ENCODE measurements at regions not wholly inside any gene's neighbourhood (a gene's known extent, or its start where the extent isn't known, plus 50 kb on each side); places are given as distances from the start of the nearest gene placed in this dataset.

DNA sequence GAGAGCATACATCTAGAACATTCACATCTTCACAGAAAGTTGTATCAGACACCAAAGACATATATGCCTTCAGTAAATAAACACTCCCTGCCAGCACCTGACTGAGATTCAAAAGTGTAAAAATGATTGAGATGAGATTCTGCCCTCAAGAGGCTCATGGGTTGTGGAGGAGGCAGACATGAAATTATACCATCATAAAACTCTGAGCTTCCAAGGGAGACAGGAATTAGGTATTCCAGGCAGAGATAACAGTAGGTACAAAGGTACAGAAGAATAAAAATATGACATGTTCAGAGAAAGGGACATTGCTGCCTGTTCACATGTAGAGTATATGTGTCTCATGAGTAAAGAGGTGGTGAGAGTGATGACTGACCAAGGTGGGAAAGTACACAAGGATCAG lies 322.3 kb downstream of the OSR1 start:
- no peak overlapping the region for H4K5ac ChIP-seq (ENCODE audit: low read depth, low read length)
- no peak overlapping the region for H3K9ac ChIP-seq (ENCODE audit: low read depth, low read length)
- no peak overlapping the region for H2AFZ ChIP-seq (replicated peaks; ENCODE audit: low read length, poor library complexity)
- intact Hi-C loops (cut with micrococcal nuclease) (no loop called here), dilution Hi-C loops (cut with HindIII; ENCODE audit: low sequenced_read_pairs, unreplicated experiment) (no loop called here), in situ Hi-C loops (cut with MboI; ENCODE audit: low sequenced_read_pairs) (no loop called here)
- peaks cover 3% of the 10 kb centered on the region; the same call in 1 of the 2 replicates for H3K9me1 ChIP-seq (ENCODE audit: insufficient read depth, low read length)
- peak overlapping the region; percentile 37; the same call in 1 of the 2 replicates for H3K4ac ChIP-seq (ENCODE audit: low read depth, low read length)
- no peaks in the 10 kb centered on the region for H3K9me3 ChIP-seq (ENCODE audit: control insufficient read depth, insufficient read depth, low read length)
- H4K91ac ChIP-seq (ENCODE audit: insufficient read depth, low read depth, low read length) = no peak overlapping the region
- H3K79me1 ChIP-seq (ENCODE audit: low read depth in 1 of 2, low read length in 2 of 2) = no peaks in the 10 kb centered on the region
- TF ChIP-seq CHD1 (IDR thresholded peaks at IDR 0.05; ENCODE audit: low read depth, low read length) (no peak), MXI1 (IDR thresholded peaks at IDR 0.05; ENCODE audit: borderline replicate concordance, low read depth, low read length) (no peak), POLR2A (IDR thresholded peaks at IDR 0.05; ENCODE audit: low read depth, low read length) (no peak), CEBPB (IDR thresholded peaks at IDR 0.05; ENCODE audit: low read depth, low read length) (no peak), RFX5 (IDR thresholded peaks at IDR 0.05; ENCODE audit: low read depth, low read length) (no peak), MAFK (IDR thresholded peaks at IDR 0.05; ENCODE audit: low read depth, low read length) (no peak), RAD21 (IDR thresholded peaks at IDR 0.05; ENCODE audit: low read length) (no peak), BHLHE40 (IDR thresholded peaks at IDR 0.05; ENCODE audit: low read depth, low read length) (no peak)
- CTCF ChIA-PET = interaction anchor here (0.6 kb wide), 2 partner anchors 120 to 140 kb away, joined by 3 read pairs; no protein-coding TSS in a partner anchor
- peaks cover 11% of the 10 kb centered on the region for H3K4me1 ChIP-seq (ENCODE audit: control insufficient read depth, insufficient read depth, low read length)
- H2AK5ac ChIP-seq (ENCODE audit: low read depth, low read length) = no peak overlapping the region; the same call in 1 of the 2 replicates
- no TSS peak for BruUV-seq (replicated peaks)
- no peak overlapping the region for H3K4me3 ChIP-seq (ENCODE audit: insufficient read depth, low read depth, low read length)
- H4K20me1 ChIP-seq (ENCODE audit: insufficient read depth, low read length) = no peaks in the 10 kb centered on the region
- no peak overlapping the region for H4K8ac ChIP-seq (ENCODE audit: low read depth in 2 of 2, low read length in 2 of 2)
- no peak overlapping the region for H3K23ac ChIP-seq (ENCODE audit: low read depth, low read length)
- POLR2A ChIA-PET (ENCODE audit: unreplicated experiment) = no interaction called here
- H3K27me3 ChIP-seq (ENCODE audit: control insufficient read depth, insufficient read depth, low read length) = no peaks in the 10 kb centered on the region
- peak overlapping the region; percentile 40; the same call in 2 of the 3 replicates for H2BK15ac ChIP-seq (ENCODE audit: low read depth, low read length)
- H3K56ac ChIP-seq (ENCODE audit: extremely low read depth, insufficient read depth, low read length) = no peak overlapping the region
- H2AK9ac ChIP-seq (replicated peaks; ENCODE audit: low read depth, low read length, poor library complexity) = no peak overlapping the region
- H3K27ac ChIP-seq (ENCODE audit: insufficient read depth, low read length) = no peak overlapping the region
- no peak overlapping the region; the same call in 1 of the 2 replicates for H2BK20ac ChIP-seq (ENCODE audit: low read depth, low read length)
- peak overlapping the region; percentile 11; the same call in 1 of the 2 replicates for H3K18ac ChIP-seq (ENCODE audit: low read depth, low read length)
- H2BK120ac ChIP-seq (ENCODE audit: low read depth, low read length) = peak overlapping the region; percentile 12; the same call in 1 of the 2 replicates
- H3K36me3 ChIP-seq (ENCODE audit: control insufficient read depth, insufficient read depth, low read length) = no peaks in the 10 kb centered on the region
- H3K4me2 ChIP-seq (ENCODE audit: low read depth, low read length) = no peak overlapping the region
- no peak for DNase-seq
- no peak for ATAC-seq (ENCODE audit: low read depth)
- no peak overlapping the region for H2BK5ac ChIP-seq (ENCODE audit: low read depth, low read length, poor library complexity, severe bottlenecking)
- H3K14ac ChIP-seq (replicated peaks; ENCODE audit: low read depth, low read length) = no peak overlapping the region

All from IMR-90 (cell line).